Uterus (tissue), 2 donors: ENCODE measurements at regions not wholly inside any gene's neighbourhood (a gene's known extent, or its start where the extent isn't known, plus 50 kb on each side); places are given as distances from the start of the nearest gene placed in this dataset.

Experiments
- POLR2A ChIP-seq, 2 donors: fragments of 450-650 bp; IDR thresholded peaks; one replicate each; pipeline ENCODE4 v1.6.1; 2016; ENCODE audit warnings: antibody characterized with exemption in 2 of 2, mild to moderate bottlenecking in 1 of 2, moderate library complexity in 1 of 2
- TF ChIP-seq, protein P1 (sequence below), 4 experiments: fragments of 200-600 bp in 2 of 4; fragments of 450-650 bp in 2 of 4; sonication (generic) in 2 of 4; IDR thresholded peaks; one replicate each; pipeline ENCODE4 v1.5.1; 2016 to 2019; ENCODE audit warnings: antibody characterized with exemption in 4 of 4, mild to moderate bottlenecking in 2 of 4, moderate library complexity in 1 of 4

DNA sequence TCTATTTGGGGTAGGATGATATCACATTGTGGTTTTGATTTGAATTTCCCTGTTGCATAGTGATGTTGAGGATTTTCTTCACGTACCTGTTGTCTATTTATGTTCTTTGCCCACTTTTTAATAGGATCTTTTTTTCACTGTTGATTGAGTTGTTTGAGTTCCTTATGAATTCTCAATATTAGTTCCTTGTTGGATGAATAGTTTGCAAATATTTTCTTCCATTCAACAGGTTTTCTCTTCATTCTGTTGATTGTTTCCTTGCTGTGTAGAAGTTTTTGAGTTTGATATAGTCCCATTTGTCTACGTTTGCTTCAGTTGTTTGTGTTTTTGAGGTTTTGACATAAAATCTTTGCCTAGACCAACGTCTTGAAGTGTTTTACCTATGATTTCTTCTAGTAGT is 369.5 kb upstream of the CAMK1G start:
- TF ChIP-seq, protein P1, sequence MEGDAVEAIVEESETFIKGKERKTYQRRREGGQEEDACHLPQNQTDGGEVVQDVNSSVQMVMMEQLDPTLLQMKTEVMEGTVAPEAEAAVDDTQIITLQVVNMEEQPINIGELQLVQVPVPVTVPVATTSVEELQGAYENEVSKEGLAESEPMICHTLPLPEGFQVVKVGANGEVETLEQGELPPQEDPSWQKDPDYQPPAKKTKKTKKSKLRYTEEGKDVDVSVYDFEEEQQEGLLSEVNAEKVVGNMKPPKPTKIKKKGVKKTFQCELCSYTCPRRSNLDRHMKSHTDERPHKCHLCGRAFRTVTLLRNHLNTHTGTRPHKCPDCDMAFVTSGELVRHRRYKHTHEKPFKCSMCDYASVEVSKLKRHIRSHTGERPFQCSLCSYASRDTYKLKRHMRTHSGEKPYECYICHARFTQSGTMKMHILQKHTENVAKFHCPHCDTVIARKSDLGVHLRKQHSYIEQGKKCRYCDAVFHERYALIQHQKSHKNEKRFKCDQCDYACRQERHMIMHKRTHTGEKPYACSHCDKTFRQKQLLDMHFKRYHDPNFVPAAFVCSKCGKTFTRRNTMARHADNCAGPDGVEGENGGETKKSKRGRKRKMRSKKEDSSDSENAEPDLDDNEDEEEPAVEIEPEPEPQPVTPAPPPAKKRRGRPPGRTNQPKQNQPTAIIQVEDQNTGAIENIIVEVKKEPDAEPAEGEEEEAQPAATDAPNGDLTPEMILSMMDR (IDR thresholded peaks at IDR 0.05): no peak
- TF ChIP-seq POLR2A (IDR thresholded peaks at IDR 0.05): no peak
